T-cell (primary cell): ENCODE measurements at regions not wholly inside any gene's neighbourhood (a gene's known extent, or its start where the extent isn't known, plus 50 kb on each side); places are given as distances from the start of the nearest gene placed in this dataset.

Experiments
- ATAC-seq, 4 experiments: fragments of 200-7000 bp in 3 of 4; fragments of 150-1000 bp in 1 of 4; cut with Tn5 transposase; replicated peaks in 1 of 4; 1 replicate in 3 of 4; 2 replicates in 1 of 4; pipeline ENCODE4 v1.10.0; 2021; ENCODE audit warnings: moderate library complexity in 3 of 4, mild to moderate bottlenecking in 2 of 4, moderate number of reproducible peaks in 1 of 4
- CTCF ChIA-PET, 2 donors: fragments of 300-600 bp; sonication (Branson Sonifier 250); formaldehyde crosslinking; loops; one replicate each; lab custom pipeline; 2022; ENCODE audit warnings: antibody characterized with exemption in 2 of 2; lab: Charles Lee
- POLR2A ChIA-PET, 2 donors: fragments of 300-600 bp; sonication (Branson Sonifier 250); formaldehyde crosslinking; loops; one replicate each; lab custom pipeline; 2022; ENCODE audit warnings: antibody characterized with exemption in 2 of 2; lab: Charles Lee
- DNase-seq, 35 experiments: peaks; one replicate each; pipeline versions ENCODE4 v3.0.0 to v3.0.0-alpha.2; 2013 to 2023
- H3K27ac ChIP-seq: one replicate; pipeline ENCODE4 v1.5.1; 2013; ENCODE audit warnings: low read length
- H3K27me3 ChIP-seq, 2 experiments: replicated peaks in 1 of 2; 1 replicate in 1 of 2; 2 replicates in 1 of 2; pipeline versions ENCODE4 v1.6.1 to v1.7.0; 2013; ENCODE audit warnings: low read length in 1 of 2, mixed read lengths in 1 of 2; ENCODE audit not compliant: control insufficient read depth in 2 of 2, insufficient read depth in 2 of 2; ENCODE audit errors: extremely low read depth in 1 of 2
- H3K36me3 ChIP-seq, 2 donors: 1 replicate in 1 of 2; 2 replicates in 1 of 2; pipeline versions ENCODE4 v1.6.1 to v1.7.0; 2013; ENCODE audit warnings: low read length in 1 of 2; ENCODE audit not compliant: control insufficient read depth in 2 of 2, insufficient read depth in 1 of 2; ENCODE audit errors: extremely low read depth in 1 of 2
- H3K4me1 ChIP-seq, 2 experiments: 1 replicate in 1 of 2; 2 replicates in 1 of 2; pipeline versions ENCODE4 v1.6.1 to v1.7.0; 2013; ENCODE audit warnings: low read length in 2 of 2, mixed read lengths in 1 of 2; ENCODE audit not compliant: insufficient read depth in 2 of 2, control insufficient read depth in 1 of 2; ENCODE audit errors: extremely low read depth in 1 of 2
- H3K4me3 ChIP-seq, 2 donors: 1 replicate in 1 of 2; 2 replicates in 1 of 2; pipeline versions ENCODE4 v1.5.1 to v1.7.0; 2013; ENCODE audit warnings: mild to moderate bottlenecking in 2 of 2, low read length in 1 of 2, moderate library complexity in 1 of 2; ENCODE audit not compliant: control insufficient read depth in 1 of 2; ENCODE audit errors: extremely low read depth in 1 of 2
- H3K9me3 ChIP-seq: 2 replicates; pipeline ENCODE4 v1.7.0; 2013
- H3K27ac Mint-ChIP-seq, 2 donors: one replicate each; pipeline ENCODE4 v1.8.0; 2020 to 2021; ENCODE audit warnings: mild to moderate bottlenecking in 2 of 2, mixed read lengths in 2 of 2
- H3K27me3 Mint-ChIP-seq, 2 donors: one replicate each; pipeline ENCODE4 v1.8.0; 2021 to 2022; ENCODE audit warnings: mixed read lengths in 2 of 2
- H3K36me3 Mint-ChIP-seq: one replicate; pipeline ENCODE4 v1.8.0; 2021; ENCODE audit warnings: mixed read lengths
- H3K4me1 Mint-ChIP-seq, 3 donors: one replicate each; pipeline ENCODE4 v1.8.0; 2020 to 2022; ENCODE audit warnings: mixed read lengths in 3 of 3, mild to moderate bottlenecking in 1 of 3
- H3K4me3 Mint-ChIP-seq, 3 donors: one replicate each; pipeline ENCODE4 v1.8.0; 2020 to 2022; ENCODE audit warnings: mild to moderate bottlenecking in 3 of 3, mixed read lengths in 3 of 3, moderate library complexity in 3 of 3
- H3K9me3 Mint-ChIP-seq, 3 donors: one replicate each; pipeline ENCODE4 v1.8.0; 2020 to 2022; ENCODE audit warnings: mixed read lengths in 3 of 3
- WGBS: methylation state at CpG from one replicate; pipeline ENCODE4 v1.1.5; 2013; ENCODE audit warnings: missing lambda C conversion rate; ENCODE audit not compliant: insufficient coverage; 5-methylcytosine and 5-hydroxymethylcytosine counted together

GRCh38 chr3:40620151-40620550 lies 95.4 kb downstream of the ZNF621 start:
- no peak overlapping the region for H3K27ac ChIP-seq
- Mint-ChIP-seq H3K27me3 (peaks cover 27 to 34% of the 10 kb centered on the region in 2 donors), H3K4me3 (no peak overlapping the region), H3K4me1 (peaks cover 0 to 3% (median 2%) of the 10 kb centered on the region in 3 donors), H3K9me3 (no peaks in the 10 kb centered on the region), H3K36me3 (no peaks in the 10 kb centered on the region), H3K27ac (no peak overlapping the region)
- peaks cover 0 to 8% of the 10 kb centered on the region in 2 experiments for H3K4me1 ChIP-seq
- ChIA-PET POLR2A (no interaction called here), CTCF (no interaction called here)
- H3K36me3 ChIP-seq: no peaks in the 10 kb centered on the region
- peaks cover 0 to 13% of the 10 kb centered on the region in 2 experiments for H3K27me3 ChIP-seq
- no peak overlapping the region for H3K4me3 ChIP-seq
- ATAC-seq (no peak), DNase-seq (no peak)
- H3K9me3 ChIP-seq: no peaks in the 10 kb centered on the region
- WGBS: no CpG with 5 or more reads among the region's 2 CpGs

- no peak overlapping the region for H3K4me3 Mint-ChIP-seq
- peaks cover 21 to 29% of the 10 kb centered on the region in 2 donors for H3K27me3 Mint-ChIP-seq
- H3K9me3 Mint-ChIP-seq: no peaks in the 10 kb centered on the region
- DNase-seq (no peak), ATAC-seq (no peak)
- peaks cover 0 to 8% of the 10 kb centered on the region in 2 experiments for H3K4me1 ChIP-seq
- H3K27me3 ChIP-seq: peaks cover 0 to 4% of the 10 kb centered on the region in 2 experiments
- ChIA-PET POLR2A (no interaction called here), CTCF (no interaction called here)
- no peak overlapping the region for H3K27ac Mint-ChIP-seq
- 77% methylated on average over 4 of the region's 4 CpGs for WGBS
- H3K4me1 Mint-ChIP-seq: peaks cover 0 to 4% (median 2%) of the 10 kb centered on the region in 3 donors
- H3K9me3 ChIP-seq: no peaks in the 10 kb centered on the region
- no peak overlapping the region for H3K27ac ChIP-seq
- H3K36me3 ChIP-seq: no peaks in the 10 kb centered on the region
- H3K4me3 ChIP-seq: no peak overlapping the region
- H3K36me3 Mint-ChIP-seq: no peaks in the 10 kb centered on the region
Measured at GRCh38 chr3:40621252-40621651, 96.5 kb downstream of the ZNF621 start.

- no CpG with 5 or more reads among the region's 1 CpG for WGBS
- peak in 1 of 4 experiments; percentile 62 for ATAC-seq
- no peaks in the 10 kb centered on the region for H3K36me3 Mint-ChIP-seq
- Histone ChIP-seq H3K9me3 (no peaks in the 10 kb centered on the region), H3K27ac (no peak overlapping the region), H3K4me3 (no peak overlapping the region), H3K27me3 (peaks cover 0 to 4% of the 10 kb centered on the region in 2 experiments), H3K36me3 (no peaks in the 10 kb centered on the region), H3K4me1 (peaks cover 0 to 8% of the 10 kb centered on the region in 2 experiments)
- peak in 23 of 35 experiments; percentile 1 to 54 (median 14) for DNase-seq
- H3K4me1 Mint-ChIP-seq: peaks cover 0 to 4% (median 2%) of the 10 kb centered on the region in 3 donors
- POLR2A ChIA-PET: no interaction called here
- CTCF ChIA-PET: no interaction called here
- H3K4me3 Mint-ChIP-seq: no peak overlapping the region
- H3K27me3 Mint-ChIP-seq: peaks cover 7 to 23% of the 10 kb centered on the region in 2 donors
- H3K27ac Mint-ChIP-seq: no peak overlapping the region
- peaks cover 1 to 3% (median 2%) of the 10 kb centered on the region in 3 donors for H3K9me3 Mint-ChIP-seq
Measured at GRCh38 chr3:40623567-40623966, 98.8 kb downstream of the ZNF621 start.

DNA sequence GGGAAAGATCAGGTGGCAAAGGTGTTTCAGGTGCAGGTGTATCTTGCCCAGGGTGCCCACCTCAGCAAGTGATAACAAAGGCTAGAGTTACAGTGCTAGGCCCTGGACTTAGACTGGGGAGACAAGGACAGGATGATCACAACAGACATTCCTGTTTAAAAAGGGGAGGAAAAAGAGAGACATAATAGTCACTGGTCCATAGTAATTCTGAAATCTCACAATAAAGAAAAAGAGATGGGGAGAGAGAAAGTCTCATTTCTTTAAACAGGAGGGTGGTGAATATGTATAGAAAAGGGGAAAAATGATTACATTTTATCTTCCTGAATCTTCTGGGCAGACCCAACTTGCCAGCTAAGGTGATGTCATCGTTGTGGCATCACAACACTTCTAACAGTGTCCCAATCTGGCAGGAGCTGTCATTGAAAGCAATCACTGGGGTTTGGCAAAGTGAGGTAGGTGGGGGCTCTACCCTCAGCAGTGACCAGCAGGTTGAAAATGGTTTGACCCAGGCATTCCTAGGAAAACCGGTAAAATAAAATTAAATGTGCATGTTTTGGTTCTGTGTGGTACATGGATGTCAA lies 99.5 kb downstream of the ZNF621 start:
- H3K4me3 ChIP-seq: no peak overlapping the region
- CTCF ChIA-PET: no interaction called here

GRCh38 chr3:40627095-40627494 lies 102.3 kb downstream of the ZNF621 start:
- Mint-ChIP-seq H3K36me3 (no peaks in the 10 kb centered on the region), H3K4me3 (no peak overlapping the region), H3K27ac (no peak overlapping the region), H3K27me3 (peaks cover 20 to 32% of the 10 kb centered on the region in 2 donors), H3K9me3 (peaks cover 8 to 11% (median 9%) of the 10 kb centered on the region in 3 donors), H3K4me1 (peaks cover 0 to 4% (median 2%) of the 10 kb centered on the region in 3 donors)
- no peaks in the 10 kb centered on the region for H3K9me3 ChIP-seq
- H3K4me1 ChIP-seq: peaks cover 0 to 8% of the 10 kb centered on the region in 2 experiments
- H3K27ac ChIP-seq: no peak overlapping the region
- H3K27me3 ChIP-seq: no peaks in the 10 kb centered on the region
- no CpG with 5 or more reads among the region's 1 CpG for WGBS
- ATAC-seq: no peak
- ChIA-PET POLR2A (no interaction called here), CTCF (no interaction called here)
- no peaks in the 10 kb centered on the region for H3K36me3 ChIP-seq
- no peak overlapping the region for H3K4me3 ChIP-seq
- DNase-seq: no peak

More for the DNA sequence above, 99.5 kb downstream of the ZNF621 start:
- WGBS: no CpG with 5 or more reads among the region's 2 CpGs
- Histone ChIP-seq H3K27me3 (peaks cover 0 to 4% of the 10 kb centered on the region in 2 experiments), H3K9me3 (no peaks in the 10 kb centered on the region), H3K27ac (no peak overlapping the region), H3K36me3 (no peaks in the 10 kb centered on the region), H3K4me1 (peaks cover 0 to 8% of the 10 kb centered on the region in 2 experiments)
- Mint-ChIP-seq H3K9me3 (peaks cover 7 to 8% (median 7%) of the 10 kb centered on the region in 3 donors), H3K27ac (no peak overlapping the region), H3K4me1 (peaks cover 0 to 4% (median 2%) of the 10 kb centered on the region in 3 donors), H3K4me3 (no peak overlapping the region), H3K27me3 (peaks cover 5 to 27% of the 10 kb centered on the region in 2 donors), H3K36me3 (no peaks in the 10 kb centered on the region)
- ATAC-seq (no peak), DNase-seq (no peak)
- POLR2A ChIA-PET: no interaction called here

GRCh38 chr3:40628984-40629383 lies 104.2 kb downstream of the ZNF621 start:
- no peak overlapping the region for H3K27ac Mint-ChIP-seq
- Histone ChIP-seq H3K27me3 (no peaks in the 10 kb centered on the region), H3K4me1 (peaks cover 0 to 1% of the 10 kb centered on the region in 2 experiments), H3K9me3 (no peaks in the 10 kb centered on the region), H3K36me3 (no peaks in the 10 kb centered on the region), H3K4me3 (no peak overlapping the region), H3K27ac (no peak overlapping the region)
- ChIA-PET POLR2A (no interaction called here), CTCF (no interaction called here)
- no peaks in the 10 kb centered on the region for H3K36me3 Mint-ChIP-seq
- DNase-seq (no peak), ATAC-seq (no peak)
- H3K4me3 Mint-ChIP-seq: no peak overlapping the region
- peaks cover 0 to 4% (median 0%) of the 10 kb centered on the region in 3 donors for H3K4me1 Mint-ChIP-seq
- peaks cover 20 to 32% of the 10 kb centered on the region in 2 donors for H3K27me3 Mint-ChIP-seq
- peaks cover 11 to 23% (median 15%) of the 10 kb centered on the region in 3 donors for H3K9me3 Mint-ChIP-seq
- 60% methylated on average over 1 of the region's 3 CpGs for WGBS
